ENCODE measurements at regions not wholly inside any gene's neighbourhood (a gene's known extent, or its start where the extent isn't known, plus 50 kb on each side); places are given as distances from the start of the nearest gene placed in this dataset.

DNA sequence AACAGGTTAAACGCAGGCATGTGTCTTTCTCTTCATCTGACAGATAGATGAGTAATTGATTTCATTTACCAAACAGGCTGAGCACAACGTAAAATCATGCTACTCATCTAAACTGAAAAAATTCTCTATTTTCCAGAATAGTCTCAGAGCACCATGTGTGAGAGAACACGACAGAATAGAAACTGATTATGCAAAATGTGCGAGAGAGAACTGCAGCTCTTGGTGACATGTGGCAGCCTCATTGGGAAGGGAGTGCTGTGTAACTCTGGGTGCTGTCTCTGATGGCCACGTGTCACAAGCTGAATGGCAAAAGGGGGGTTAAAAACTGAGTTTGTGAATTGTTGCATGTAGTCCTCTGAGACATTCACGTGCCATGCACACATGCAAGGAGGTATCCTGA lies 143.7 kb upstream of the ATXN1 start:
- H3K4me3 ChIP-seq: no peak overlapping the region
- no peaks in the 10 kb centered on the region for H3K36me3 ChIP-seq
- ATAC-seq (no peak), DNase-seq (no peak)
- in situ Hi-C loops (cut with MboI; ENCODE audit: low sequenced_read_pairs in 4 of 4): no loop called here
- TF ChIP-seq, protein P1, sequence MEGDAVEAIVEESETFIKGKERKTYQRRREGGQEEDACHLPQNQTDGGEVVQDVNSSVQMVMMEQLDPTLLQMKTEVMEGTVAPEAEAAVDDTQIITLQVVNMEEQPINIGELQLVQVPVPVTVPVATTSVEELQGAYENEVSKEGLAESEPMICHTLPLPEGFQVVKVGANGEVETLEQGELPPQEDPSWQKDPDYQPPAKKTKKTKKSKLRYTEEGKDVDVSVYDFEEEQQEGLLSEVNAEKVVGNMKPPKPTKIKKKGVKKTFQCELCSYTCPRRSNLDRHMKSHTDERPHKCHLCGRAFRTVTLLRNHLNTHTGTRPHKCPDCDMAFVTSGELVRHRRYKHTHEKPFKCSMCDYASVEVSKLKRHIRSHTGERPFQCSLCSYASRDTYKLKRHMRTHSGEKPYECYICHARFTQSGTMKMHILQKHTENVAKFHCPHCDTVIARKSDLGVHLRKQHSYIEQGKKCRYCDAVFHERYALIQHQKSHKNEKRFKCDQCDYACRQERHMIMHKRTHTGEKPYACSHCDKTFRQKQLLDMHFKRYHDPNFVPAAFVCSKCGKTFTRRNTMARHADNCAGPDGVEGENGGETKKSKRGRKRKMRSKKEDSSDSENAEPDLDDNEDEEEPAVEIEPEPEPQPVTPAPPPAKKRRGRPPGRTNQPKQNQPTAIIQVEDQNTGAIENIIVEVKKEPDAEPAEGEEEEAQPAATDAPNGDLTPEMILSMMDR (IDR thresholded peaks at IDR 0.05 in 4 of 5, conservative IDR thresholded peaks at IDR 0.05 in 1 of 5): no peak
- no peak for TF ChIP-seq POLR2A (IDR thresholded peaks at IDR 0.05)
- peaks cover 8 to 9% of the 10 kb centered on the region in 2 donors for H3K4me1 ChIP-seq
- H3K27me3 ChIP-seq: no peaks in the 10 kb centered on the region
- intact Hi-C loops (cut with DNase I; ENCODE audit: low total_unique reads): no loop called here
- no peaks in the 10 kb centered on the region for H3K9me3 ChIP-seq
- no peak overlapping the region for H3K27ac ChIP-seq

DNA sequence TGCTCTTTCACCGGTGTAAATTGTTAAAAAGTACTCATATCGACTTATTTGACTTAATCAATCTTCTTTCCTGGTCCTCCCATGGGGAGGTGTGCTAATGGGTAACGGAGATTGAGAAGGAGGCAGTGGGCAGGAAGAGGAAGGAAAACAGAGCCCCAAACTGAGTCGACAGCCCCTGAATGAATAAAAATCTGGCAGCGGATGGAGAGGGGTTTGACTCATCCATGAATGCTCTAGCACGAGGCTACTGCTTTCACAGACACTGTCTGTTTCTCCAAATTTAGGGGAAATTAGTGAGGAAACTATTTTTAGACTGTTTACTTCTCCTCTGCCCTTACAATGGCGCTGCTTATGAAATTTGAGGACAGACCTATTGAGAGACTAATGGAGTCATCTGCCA lies 142.2 kb upstream of the ATXN1 start:
- TF ChIP-seq POLR2A (IDR thresholded peaks at IDR 0.05): no peak
- TF ChIP-seq, protein P1 (IDR thresholded peaks at IDR 0.05 in 4 of 5, conservative IDR thresholded peaks at IDR 0.05 in 1 of 5): no peak
- H3K4me1 ChIP-seq: peaks cover 8 to 9% of the 10 kb centered on the region in 2 donors
- no peaks in the 10 kb centered on the region for H3K9me3 ChIP-seq
- H3K27ac ChIP-seq: no peak overlapping the region
- no peaks in the 10 kb centered on the region for H3K27me3 ChIP-seq
- no peaks in the 10 kb centered on the region for H3K36me3 ChIP-seq
- intact Hi-C loops (cut with DNase I; ENCODE audit: low total_unique reads) (no loop called here), in situ Hi-C loops (cut with MboI; ENCODE audit: low sequenced_read_pairs in 4 of 4) (no loop called here)
- DNase-seq: no peak
- peak in 1 of 2 donors; percentile 21 for ATAC-seq
- no peak overlapping the region for H3K4me3 ChIP-seq

DNA sequence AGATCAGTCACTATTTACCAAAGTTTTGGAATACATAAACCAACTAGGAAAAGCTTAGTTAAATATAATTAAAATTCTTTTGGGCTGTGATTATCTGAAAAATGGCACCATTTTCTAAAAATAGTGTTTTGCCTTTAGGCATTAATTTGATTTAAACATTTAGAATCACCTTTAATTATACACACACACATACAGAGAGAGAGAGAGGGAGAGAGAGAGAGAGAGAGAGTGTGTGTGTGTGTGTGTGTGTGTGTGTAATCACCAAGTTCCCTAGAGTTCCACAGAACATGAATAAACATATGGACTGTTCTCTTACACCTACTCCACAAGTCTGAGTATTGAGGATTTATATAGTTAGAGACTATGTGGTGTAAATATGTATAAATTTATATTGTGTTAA lies 141.2 kb upstream of the ATXN1 start:
- Histone ChIP-seq H3K4me3 (no peak overlapping the region), H3K9me3 (no peaks in the 10 kb centered on the region), H3K27me3 (no peaks in the 10 kb centered on the region), H3K27ac (no peak overlapping the region), H3K4me1 (peaks cover 8 to 9% of the 10 kb centered on the region in 2 donors), H3K36me3 (no peaks in the 10 kb centered on the region)
- TF ChIP-seq, protein P1 (IDR thresholded peaks at IDR 0.05 in 4 of 5, conservative IDR thresholded peaks at IDR 0.05 in 1 of 5): no peak
- no peak for TF ChIP-seq POLR2A (IDR thresholded peaks at IDR 0.05)
- DNase-seq: no peak
- in situ Hi-C loops (cut with MboI; ENCODE audit: low sequenced_read_pairs in 4 of 4) (no loop called here), intact Hi-C loops (cut with DNase I; ENCODE audit: low total_unique reads) (no loop called here)
- no peak for ATAC-seq

DNA sequence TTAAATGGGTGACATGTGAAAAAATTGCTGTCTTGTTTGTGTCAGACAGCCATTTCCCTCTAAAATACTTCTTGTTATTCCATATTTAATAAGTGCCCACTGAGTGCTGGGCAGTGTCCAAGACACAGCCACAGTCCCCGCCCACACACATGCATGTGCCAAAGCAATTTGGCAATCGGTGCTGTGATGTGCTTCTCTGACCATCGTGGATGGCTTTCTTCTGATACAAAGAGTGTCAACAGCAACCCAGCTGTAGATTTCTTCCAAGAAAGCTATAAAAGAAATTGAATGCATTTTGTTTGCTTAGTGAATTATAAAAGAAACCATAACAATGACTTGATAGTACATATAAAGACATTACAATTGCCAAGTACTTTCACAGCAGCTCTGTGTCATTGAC lies 140.5 kb upstream of the ATXN1 start:
- peaks cover 8 to 9% of the 10 kb centered on the region in 2 donors for H3K4me1 ChIP-seq
- no peaks in the 10 kb centered on the region for H3K27me3 ChIP-seq
- H3K36me3 ChIP-seq: no peaks in the 10 kb centered on the region
- peak; percentile 4 to 44 for DNase-seq
- H3K9me3 ChIP-seq: no peaks in the 10 kb centered on the region
- no peak overlapping the region for H3K4me3 ChIP-seq
- intact Hi-C loops (cut with DNase I; ENCODE audit: low total_unique reads): no loop called here
- in situ Hi-C loops (cut with MboI; ENCODE audit: low sequenced_read_pairs in 4 of 4): no loop called here
- ATAC-seq: peak in 1 of 2 donors; percentile 74
- H3K27ac ChIP-seq: no peak overlapping the region
- no peak for TF ChIP-seq POLR2A (IDR thresholded peaks at IDR 0.05)
- TF ChIP-seq, protein P1 (IDR thresholded peaks at IDR 0.05 in 4 of 5, conservative IDR thresholded peaks at IDR 0.05 in 1 of 5): no peak

DNA sequence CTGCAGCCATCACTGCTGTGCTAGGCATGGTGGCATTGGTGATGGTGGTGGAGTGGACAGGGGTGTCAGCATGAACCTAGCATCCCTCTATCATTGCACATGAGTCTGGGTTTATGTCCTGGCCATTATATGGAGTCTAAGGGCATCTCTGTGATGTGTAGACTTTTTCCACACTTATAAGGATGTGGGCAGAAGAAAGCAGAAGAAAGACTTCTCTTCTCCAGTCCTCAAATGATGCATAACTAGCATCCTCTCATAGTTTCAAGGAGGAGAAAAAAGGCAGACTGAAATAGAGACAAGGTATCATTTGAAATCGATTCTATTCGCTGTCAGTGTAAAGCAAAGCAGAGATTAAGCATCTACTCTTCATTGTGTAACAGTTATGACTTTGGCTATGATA lies 140.0 kb upstream of the ATXN1 start:
- ATAC-seq (no peak), DNase-seq (no peak)
- Histone ChIP-seq H3K36me3 (no peaks in the 10 kb centered on the region), H3K4me1 (peaks cover 8 to 9% of the 10 kb centered on the region in 2 donors), H3K4me3 (no peak overlapping the region), H3K27ac (no peak overlapping the region), H3K9me3 (no peaks in the 10 kb centered on the region), H3K27me3 (no peaks in the 10 kb centered on the region)
- TF ChIP-seq POLR2A (IDR thresholded peaks at IDR 0.05): no peak
- TF ChIP-seq, protein P1 (IDR thresholded peaks at IDR 0.05 in 4 of 5, conservative IDR thresholded peaks at IDR 0.05 in 1 of 5): no peak
- intact Hi-C loops (cut with DNase I; ENCODE audit: low total_unique reads): no loop called here
- in situ Hi-C loops (cut with MboI; ENCODE audit: low sequenced_read_pairs in 4 of 4): no loop called here
